ENCODE measurements at regions not wholly inside any gene's neighbourhood (a gene's known extent, or its start where the extent isn't known, plus 50 kb on each side); places are given as distances from the start of the nearest gene placed in this dataset.
"Not testable (repeated sequence)": the region's sequence is repeated elsewhere in the genome, so short reads cannot be mapped to it uniquely, and the experiment has no call there.

GRCh38 chr7:69246758-69247157, 351.5 kb upstream of the AUTS2 start:
- no peak for DNase-seq

DNA sequence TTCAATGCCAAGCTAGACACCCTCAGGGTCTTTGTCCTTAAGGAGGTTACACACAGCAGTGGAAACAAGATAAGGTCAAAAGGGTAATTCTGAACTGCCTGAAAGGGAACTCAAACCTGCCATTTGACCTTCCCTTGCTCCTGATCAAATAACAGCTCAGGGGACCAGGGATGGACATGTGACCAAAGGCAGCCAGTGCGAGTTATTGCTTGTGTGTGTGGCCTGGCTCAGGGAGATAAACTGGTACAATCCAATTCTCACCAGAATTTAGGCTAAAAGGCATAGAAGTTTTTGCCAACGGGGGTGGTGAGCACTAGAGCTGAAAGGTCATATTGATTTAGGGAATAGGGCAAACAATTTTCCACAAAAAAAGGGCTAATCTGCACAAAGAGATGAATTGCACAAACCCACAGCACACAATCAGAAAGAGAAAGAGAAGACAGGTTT, 349.9 kb upstream of the AUTS2 start:
- not testable (repeated sequence) for DNase-seq

- no peak for DNase-seq
Observed at GRCh38 chr7:69250958-69251357, 347.3 kb upstream of the AUTS2 start.

- DNase-seq, result no peak
Observed at GRCh38 chr7:69254643-69255042, 343.6 kb upstream of the AUTS2 start.

DNA sequence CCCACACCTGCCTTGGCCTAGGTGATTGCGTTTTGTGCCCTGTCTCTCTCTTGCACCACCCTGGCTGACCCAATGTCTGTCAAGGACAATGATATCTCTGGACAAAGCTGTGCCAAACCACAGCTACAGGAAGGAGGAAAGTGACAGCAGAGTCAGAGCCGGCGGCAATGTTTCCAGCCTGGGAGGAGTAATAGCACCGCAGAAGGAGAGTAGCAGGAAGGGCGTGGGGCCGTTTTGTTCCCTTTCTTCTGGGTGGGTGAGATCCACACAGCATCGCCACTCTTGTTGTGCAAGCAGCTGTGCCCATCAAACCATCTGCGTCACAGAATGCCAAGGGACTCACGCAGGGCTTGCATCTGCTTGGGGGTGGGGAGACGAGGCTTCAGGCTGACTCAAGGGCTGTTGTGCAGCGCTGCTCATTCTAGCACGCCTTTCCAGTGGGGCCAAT, 341.6 kb upstream of the AUTS2 start:
- DNase-seq, result no peak

- no peak for DNase-seq
Observed at GRCh38 chr7:69257592-69257991, 340.7 kb upstream of the AUTS2 start.

GRCh38 chr7:69259445-69259844, 338.8 kb upstream of the AUTS2 start:
- no peak for DNase-seq

DNA sequence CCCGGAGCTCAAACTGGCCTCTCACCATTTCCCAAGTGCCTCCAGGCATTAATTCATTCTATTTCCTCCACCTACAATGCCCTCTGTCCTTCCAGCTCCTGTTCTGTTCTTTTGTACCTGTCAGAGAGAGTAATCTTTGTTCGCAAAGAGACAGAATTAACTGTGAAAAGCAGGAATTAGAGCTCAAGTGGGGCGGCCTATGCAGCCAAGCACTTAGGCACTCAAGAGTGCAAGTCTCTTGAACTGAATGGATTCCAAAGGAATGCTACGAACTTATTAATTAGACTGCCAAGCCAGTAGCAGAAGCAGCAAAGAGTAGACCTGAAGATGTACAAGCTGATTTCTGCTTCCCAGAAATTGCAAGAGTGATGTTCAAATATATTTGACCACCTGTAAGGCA, 338.3 kb upstream of the AUTS2 start:
- no peak for DNase-seq

DNA sequence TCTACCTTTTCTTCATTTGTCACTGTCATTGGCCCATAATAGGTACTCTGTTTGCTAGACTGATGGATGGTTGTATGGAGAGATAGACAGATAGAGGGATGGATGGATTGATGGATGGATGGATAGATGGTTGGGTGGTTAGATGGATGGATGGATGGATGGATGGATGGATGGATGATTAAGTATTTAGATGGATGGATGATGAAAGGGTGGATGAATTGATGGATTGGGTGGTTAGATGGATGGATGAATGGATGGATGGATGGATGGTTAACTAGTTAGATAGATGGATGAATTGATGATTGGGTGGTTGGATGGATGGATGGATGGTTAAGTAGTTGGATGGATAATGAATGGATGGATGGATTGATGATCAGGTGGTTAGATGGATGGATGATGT, 334.7 kb upstream of the AUTS2 start:
- DNase-seq, result no peak

DNA sequence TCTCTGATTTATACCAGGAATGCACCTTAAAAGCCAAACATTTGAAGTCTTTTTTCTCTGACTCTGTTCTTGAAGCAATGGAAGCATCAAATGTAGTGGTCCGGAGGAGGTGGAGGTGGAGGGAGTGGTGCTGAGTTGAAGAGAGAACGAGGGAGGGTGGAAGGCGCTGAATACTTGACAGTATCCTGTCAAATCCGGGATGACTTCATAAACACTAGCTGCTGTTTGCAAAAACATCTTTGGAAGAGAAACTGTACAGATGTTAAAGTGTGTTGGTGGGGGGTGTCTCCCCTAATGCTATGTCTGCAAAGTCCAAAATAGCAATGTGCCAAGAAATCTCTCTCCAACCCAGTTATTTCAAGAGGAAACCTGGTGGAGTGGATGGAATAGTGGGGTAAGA, 328.5 kb upstream of the AUTS2 start:
- DNase-seq, result no peak

GRCh38 chr7:69272101-69272500, 326.2 kb upstream of the AUTS2 start:
- DNase-seq, result peak; percentile 49

- no peak for DNase-seq
Observed at GRCh38 chr7:69276011-69276729, 322.1 kb upstream of the AUTS2 start.

DNA sequence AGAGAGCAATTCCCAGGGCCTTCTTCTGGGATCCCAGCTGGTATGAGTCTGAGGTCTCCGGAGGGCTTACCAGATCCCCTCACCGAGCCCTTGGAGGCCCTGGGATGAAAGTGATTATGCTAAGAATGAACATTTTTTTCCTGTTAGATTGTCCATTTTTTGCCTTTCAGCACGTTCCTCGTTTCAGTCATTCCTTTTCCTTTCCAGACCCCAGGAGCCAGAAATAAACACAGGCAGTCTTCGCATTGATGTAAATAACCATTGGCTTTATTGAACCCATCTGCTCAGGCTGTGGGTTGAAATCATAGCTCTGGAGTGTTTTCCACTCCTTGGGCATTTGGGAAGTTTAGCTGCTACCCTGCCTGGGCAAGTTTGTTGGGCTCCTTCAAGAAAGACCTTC, 320.9 kb upstream of the AUTS2 start:
- no peak for DNase-seq

- DNase-seq, result no peak
Observed at GRCh38 chr7:69282946-69283345, 315.3 kb upstream of the AUTS2 start.

DNA sequence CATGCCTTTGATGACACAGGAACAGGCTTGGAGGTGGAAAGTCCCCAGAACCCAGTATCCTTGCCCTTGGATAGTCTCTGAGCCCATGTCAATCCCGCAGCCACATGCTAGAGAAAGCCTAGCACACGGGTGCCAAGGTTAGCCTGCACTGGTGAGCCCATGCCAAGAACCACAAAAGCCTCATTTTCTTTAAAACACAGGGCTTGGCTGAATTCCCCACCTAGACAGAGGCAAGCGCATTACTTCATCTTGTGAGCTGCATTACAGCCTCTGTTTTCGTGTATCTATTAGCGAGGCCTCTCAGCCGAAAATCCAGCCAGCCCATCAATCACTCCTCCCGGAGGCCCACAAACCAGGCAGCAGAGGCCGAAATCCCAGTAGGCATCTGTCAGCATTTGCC, 314.9 kb upstream of the AUTS2 start:
- DNase-seq, result no peak

DNA sequence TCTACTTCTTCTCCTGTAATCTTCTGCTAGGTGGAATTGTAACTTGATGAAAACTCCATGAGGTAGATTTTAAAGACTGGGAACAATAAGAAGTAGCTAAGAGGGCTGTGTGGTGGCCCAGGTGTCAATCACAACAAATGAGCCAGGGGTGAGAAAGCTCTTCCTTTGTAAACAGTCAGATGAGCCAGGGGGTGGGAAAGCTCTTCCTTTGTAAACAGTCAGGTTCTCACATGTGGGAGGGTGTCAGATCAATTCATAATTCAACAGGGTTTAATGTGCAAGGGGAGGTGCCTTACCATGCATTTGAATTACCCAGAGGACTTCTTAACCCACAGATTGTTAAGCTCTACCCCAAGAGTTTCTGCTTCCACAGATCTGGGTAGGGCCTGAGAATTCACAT, 312.4 kb upstream of the AUTS2 start:
- DNase-seq, result peak; percentile 4

GRCh38 chr7:69295977-69296376, 302.3 kb upstream of the AUTS2 start:
- DNase-seq, result no peak

GRCh38 chr7:69301253-69301652, 297.0 kb upstream of the AUTS2 start:
- DNase-seq, result no peak

DNA sequence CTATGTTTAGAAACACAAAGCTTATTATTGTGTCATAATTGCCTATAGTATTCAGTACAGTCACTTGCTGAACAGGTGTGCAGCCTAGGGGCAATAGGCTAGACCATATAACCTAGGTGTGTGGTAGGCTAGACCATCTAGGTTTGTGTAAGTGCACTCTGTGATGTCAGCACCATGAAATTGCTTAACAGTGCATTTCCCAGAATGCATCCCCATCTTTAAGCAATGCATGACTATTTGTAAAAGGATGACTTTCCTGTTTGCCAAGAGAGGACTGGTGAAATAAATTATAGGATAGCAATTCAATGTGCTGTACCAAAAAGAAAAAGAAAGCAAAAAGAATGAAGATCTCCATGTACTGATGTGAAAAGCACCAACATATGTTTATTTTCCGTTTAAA, 288.7 kb upstream of the AUTS2 start:
- no peak for DNase-seq

GRCh38 chr7:69311489-69311888, 286.8 kb upstream of the AUTS2 start:
- DNase-seq, result no peak

DNA sequence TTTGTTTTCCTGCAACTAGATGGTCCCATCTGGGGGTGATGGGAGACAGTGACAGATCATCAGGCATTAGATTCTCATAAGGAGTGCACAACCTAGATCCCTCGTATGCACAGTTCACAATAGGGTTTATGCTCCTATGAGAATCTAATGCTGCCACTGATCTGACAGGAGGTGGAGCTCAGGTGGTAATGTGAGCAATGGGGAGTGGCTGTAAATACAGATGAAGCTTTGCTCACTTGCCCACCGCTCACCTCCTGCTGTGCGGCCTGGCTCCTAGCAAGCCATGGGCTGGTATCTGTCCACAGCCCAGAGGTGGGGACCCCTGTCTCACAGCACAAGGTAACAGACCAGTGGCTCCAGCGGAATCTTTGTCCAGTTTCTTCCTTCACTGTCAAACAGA, 284.4 kb upstream of the AUTS2 start:
- DNase-seq, result not testable (repeated sequence)

DNA sequence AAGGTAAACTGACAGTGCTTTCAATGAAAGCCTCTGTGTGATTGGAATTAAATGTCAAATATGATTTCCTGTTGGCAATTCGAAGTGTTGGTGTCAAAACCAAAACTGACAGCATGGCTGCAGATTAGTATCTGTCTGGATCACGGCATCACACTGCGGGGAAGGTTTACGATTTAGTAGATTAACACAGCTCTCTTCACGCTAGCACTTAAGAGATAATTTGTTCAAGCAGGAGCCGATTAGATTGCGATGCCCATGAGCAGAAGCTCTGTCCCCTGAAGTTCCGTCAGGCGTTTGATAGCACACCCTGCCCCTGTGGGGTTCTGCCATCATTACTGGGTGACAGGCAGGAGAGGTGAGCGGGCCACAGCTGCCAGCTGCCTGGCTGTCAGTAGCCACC, 279.5 kb upstream of the AUTS2 start:
- DNase-seq, result no peak

DNA sequence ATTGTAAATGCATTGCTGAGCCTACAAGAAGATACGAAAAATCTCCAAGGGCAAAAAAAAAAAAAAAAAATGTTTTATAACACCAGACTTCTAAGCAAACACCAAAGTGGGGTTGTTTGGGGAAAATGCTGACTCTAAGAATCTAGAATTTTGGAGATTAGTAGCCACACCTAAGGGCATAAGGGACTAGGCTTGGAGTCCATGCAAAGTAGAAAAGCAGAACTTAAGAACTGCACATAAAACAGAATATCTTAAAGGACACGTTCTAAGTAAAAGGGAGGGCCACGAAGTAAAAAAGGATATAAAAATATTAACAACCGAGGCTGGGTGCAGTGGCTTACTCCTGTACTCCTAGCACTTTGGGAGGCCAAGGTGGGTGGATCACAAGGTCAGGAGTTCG, 269.8 kb upstream of the AUTS2 start:
- DNase-seq, result no peak

DNA sequence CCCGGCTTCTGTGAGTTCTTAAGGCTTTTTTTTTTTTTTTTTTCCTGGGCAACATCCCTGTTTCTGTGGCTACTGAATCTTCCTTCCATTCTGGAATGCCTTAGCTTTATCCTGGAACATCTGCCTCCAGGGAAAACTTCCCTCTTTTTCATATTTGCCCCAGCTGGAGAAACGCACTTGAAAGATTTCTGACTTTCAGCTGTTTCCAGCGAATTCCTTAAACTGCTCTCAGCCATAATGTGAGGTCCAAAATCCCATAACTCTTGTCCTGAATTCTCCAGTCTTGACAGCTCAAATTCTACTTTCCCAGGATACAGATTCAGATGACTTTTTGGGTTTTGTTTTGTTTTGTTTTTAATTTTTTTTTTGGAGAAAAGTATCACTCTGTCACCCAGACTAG, 263.6 kb upstream of the AUTS2 start:
- DNase-seq, result no peak

DNA sequence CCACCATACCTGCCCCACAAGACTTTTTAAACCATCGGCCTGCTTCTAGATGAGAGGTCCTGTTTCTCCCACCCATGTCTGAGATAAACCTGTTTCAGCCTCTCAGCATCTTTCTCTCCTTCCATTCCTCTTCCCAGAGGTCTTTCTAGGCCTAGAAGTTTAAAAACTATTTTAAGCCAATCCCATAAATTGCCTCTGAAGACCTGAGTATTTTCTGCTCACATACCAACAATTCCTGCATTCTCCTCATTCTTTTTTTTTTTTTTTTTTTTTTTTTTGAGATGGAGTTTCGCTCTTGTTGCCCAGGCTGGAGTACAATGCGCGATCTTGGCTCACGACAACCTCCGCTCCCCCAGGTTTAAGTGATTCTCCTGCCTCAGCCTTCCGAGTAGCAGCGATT, 262.9 kb upstream of the AUTS2 start:
- DNase-seq, result no peak

Data from NCI-H345 (cell line).